Central memory CD4-positive, alpha-beta T cell (primary cell): ENCODE measurements at regions not wholly inside any gene's neighbourhood (a gene's known extent, or its start where the extent isn't known, plus 50 kb on each side); places are given as distances from the start of the nearest gene placed in this dataset.

Experiments used
- DNase-seq: peaks from one replicate; pipeline ENCODE4 v3.0.0; 2022

- DNase-seq: no peak
These were observed 183.4 kb upstream of the TOPAZ1 start for GRCh38 chr3:44058022-44058867.

- no peak for DNase-seq
These were observed 182.8 kb upstream of the TOPAZ1 start for GRCh38 chr3:44058868-44059203.

- no peak for DNase-seq
These were observed 181.5 kb upstream of the TOPAZ1 start for GRCh38 chr3:44060164-44060563.

GRCh38 chr3:44061268-44061667 lies 180.4 kb upstream of the TOPAZ1 start:
- DNase-seq: no peak

- DNase-seq: no peak
These were observed 179.7 kb upstream of the TOPAZ1 start for GRCh38 chr3:44061961-44062360.

GRCh38 chr3:44065311-44066094 lies 176.2 kb upstream of the TOPAZ1 start:
- no peak for DNase-seq

GRCh38 chr3:44066806-44067205 lies 174.9 kb upstream of the TOPAZ1 start:
- DNase-seq: no peak

- DNase-seq: no peak
These were observed 174.3 kb upstream of the TOPAZ1 start for GRCh38 chr3:44067431-44067830.

- DNase-seq: no peak
These were observed 172.9 kb upstream of the TOPAZ1 start for GRCh38 chr3:44068753-44069152.

- DNase-seq: no peak
These were observed 172.4 kb upstream of the TOPAZ1 start for GRCh38 chr3:44069276-44069675.

GRCh38 chr3:44070841-44071546 lies 170.7 kb upstream of the TOPAZ1 start:
- DNase-seq: no peak

- DNase-seq: no peak
These were observed 168.8 kb upstream of the TOPAZ1 start for GRCh38 chr3:44072601-44073540.

GRCh38 chr3:44074181-44074580 lies 167.5 kb upstream of the TOPAZ1 start:
- no peak for DNase-seq

- no peak for DNase-seq
These were observed 165.4 kb upstream of the TOPAZ1 start for GRCh38 chr3:44076221-44076829.

- DNase-seq: no peak
These were observed 164.4 kb upstream of the TOPAZ1 start for GRCh38 chr3:44077267-44077666.

- no peak for DNase-seq
These were observed 162.8 kb upstream of the TOPAZ1 start for GRCh38 chr3:44078863-44079262.

- no peak for DNase-seq
These were observed 161.8 kb upstream of the TOPAZ1 start for GRCh38 chr3:44079916-44080315.

GRCh38 chr3:44080474-44081072 lies 161.1 kb upstream of the TOPAZ1 start:
- DNase-seq: no peak

- no peak for DNase-seq
These were observed 151.7 kb upstream of the TOPAZ1 start for GRCh38 chr3:44090036-44090435.

GRCh38 chr3:44092497-44092896 lies 149.2 kb upstream of the TOPAZ1 start:
- no peak for DNase-seq

GRCh38 chr3:44093531-44093930 lies 148.2 kb upstream of the TOPAZ1 start:
- no peak for DNase-seq
